ES-I3 (cell line): ENCODE measurements at regions not wholly inside any gene's neighbourhood (a gene's known extent, or its start where the extent isn't known, plus 50 kb on each side); places are given as distances from the start of the nearest gene placed in this dataset.

Source experiments
- H3K36me3 ChIP-seq: 2 replicates; pipeline ENCODE4 v1.6.1; 2013; ENCODE audit warnings: mild to moderate bottlenecking, low read length, control low read depth, moderate library complexity; ENCODE audit not compliant: insufficient read depth
- H3K4me1 ChIP-seq: 2 replicates; pipeline ENCODE4 v1.6.1; 2013; ENCODE audit warnings: mild to moderate bottlenecking, control low read depth, low read length; ENCODE audit not compliant: insufficient read depth
- H3K9ac ChIP-seq: 2 replicates; pipeline ENCODE4 v1.6.1; 2013; ENCODE audit warnings: low read depth, mild to moderate bottlenecking, low read length, moderate library complexity
- H3K9me3 ChIP-seq: 2 replicates; pipeline ENCODE4 v1.6.1; 2013; ENCODE audit warnings: mild to moderate bottlenecking, low read length, moderate library complexity; ENCODE audit not compliant: control insufficient read depth, insufficient read depth

DNA sequence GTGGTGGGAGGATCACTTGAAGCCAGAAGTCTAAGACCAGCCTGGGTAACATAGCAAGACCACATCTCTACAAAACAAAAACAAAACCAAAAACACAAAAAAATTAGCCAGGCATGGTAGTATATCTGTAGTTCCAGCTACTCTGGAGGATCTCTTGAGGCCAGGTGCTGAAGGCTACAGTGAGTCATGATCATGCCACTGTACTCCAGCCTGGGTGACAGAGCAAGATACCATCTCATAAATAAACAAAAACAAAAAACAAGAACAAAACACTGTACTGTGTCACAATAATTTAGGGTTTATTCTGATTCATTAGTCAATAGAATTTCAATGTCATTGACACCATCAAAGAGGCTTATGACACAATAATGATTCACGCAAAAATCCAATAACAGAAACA, 1121.7 kb upstream of the MAP3K7 start:
- Histone ChIP-seq H3K9me3 (no peaks in the 10 kb centered on the region), H3K36me3 (no peaks in the 10 kb centered on the region), H3K4me1 (no peaks in the 10 kb centered on the region), H3K9ac (no peak overlapping the region)

DNA sequence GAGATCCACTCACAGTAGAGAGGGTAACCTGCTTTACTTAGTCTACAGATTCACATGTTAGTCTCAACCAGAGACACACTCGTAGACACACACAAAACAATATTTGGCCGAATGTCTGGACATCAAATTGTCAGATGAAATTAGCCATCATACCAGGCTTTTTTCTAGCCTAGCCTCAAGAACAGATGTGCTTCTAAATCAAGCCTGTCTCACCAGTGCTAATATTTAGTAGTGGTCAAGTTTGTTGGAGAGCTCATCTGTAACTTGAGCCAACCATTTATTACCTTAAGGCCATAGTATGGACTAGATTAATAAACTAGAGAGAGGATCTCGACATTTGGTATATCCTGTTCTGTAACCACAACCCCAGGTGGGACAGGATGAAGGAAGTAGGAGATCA, 1118.8 kb upstream of the MAP3K7 start:
- Histone ChIP-seq H3K9ac (no peak overlapping the region), H3K9me3 (no peaks in the 10 kb centered on the region), H3K36me3 (no peaks in the 10 kb centered on the region), H3K4me1 (no peaks in the 10 kb centered on the region)

DNA sequence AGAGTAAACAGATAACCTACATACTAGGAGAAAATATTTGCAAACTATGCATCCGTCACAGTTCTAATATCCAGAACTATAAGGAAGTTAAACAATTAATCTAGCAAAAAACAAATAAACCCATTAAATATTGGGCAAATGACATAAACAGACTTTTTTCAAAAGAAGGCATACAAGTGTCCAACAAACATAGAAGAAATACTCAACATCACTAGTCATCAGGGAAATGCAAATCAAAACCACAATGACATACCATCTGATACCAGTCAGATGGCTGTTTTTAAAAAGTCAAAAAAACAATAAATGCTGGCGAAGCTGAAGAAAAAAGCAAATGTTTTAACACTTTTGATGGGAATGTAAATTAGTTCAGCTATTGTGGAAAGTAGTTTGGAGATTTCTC, 1117.7 kb upstream of the MAP3K7 start:
- Histone ChIP-seq H3K9ac (no peak overlapping the region), H3K9me3 (no peaks in the 10 kb centered on the region), H3K4me1 (no peaks in the 10 kb centered on the region), H3K36me3 (no peaks in the 10 kb centered on the region)

DNA sequence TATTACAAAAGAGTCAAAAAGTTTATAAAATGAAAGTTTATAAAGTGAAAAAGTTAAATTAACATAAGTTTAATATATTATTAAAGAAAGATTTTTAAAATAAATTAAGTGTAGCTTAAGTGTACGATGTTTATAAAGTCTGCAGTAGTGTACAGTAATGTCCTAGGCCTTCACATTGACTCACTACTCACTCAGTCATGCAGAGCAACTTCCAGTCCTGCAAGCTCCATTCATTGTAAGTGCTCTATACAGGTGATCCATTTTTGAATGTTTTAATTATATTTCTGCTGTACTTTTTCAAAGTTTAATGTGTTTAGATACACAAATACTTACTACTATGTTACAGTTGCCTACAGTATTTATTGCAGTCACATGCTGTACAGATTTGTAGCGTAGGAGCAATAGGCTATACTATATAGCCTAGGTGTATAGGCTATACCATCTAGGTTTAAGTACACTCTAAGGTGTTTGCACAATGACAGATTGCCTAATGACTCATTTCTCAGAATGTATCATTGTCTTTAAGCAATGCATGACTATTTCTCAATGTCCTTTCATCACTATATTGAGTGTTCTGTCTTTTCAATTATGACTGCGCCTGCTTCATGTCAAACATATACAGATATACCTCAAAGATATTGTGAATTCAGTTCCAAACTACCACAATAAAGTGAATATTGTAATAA, 1110.3 kb upstream of the MAP3K7 start:
- no peak overlapping the region for H3K9ac ChIP-seq
- no peaks in the 10 kb centered on the region for H3K9me3 ChIP-seq
- no peaks in the 10 kb centered on the region for H3K4me1 ChIP-seq
- no peaks in the 10 kb centered on the region for H3K36me3 ChIP-seq

DNA sequence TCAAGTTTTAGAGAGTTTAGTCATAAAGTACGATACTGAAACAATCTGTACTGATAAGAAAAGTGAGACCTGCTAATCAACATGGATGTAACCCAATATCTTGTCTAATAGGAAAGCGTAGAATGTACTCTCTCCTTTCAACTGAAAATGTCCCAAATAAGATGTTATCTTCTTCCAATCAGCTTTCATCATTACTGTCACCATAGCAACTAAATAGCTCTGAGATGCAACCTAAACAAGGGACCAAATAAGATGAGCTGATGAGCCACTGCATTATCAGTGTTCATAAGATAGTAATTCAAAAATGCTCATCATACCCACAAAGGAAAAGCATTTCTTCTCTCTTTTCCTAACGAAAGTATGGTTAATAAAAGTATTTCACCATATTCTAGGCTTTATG, 1108.3 kb upstream of the MAP3K7 start:
- Histone ChIP-seq H3K9me3 (no peaks in the 10 kb centered on the region), H3K36me3 (no peaks in the 10 kb centered on the region), H3K4me1 (no peaks in the 10 kb centered on the region), H3K9ac (no peak overlapping the region)

DNA sequence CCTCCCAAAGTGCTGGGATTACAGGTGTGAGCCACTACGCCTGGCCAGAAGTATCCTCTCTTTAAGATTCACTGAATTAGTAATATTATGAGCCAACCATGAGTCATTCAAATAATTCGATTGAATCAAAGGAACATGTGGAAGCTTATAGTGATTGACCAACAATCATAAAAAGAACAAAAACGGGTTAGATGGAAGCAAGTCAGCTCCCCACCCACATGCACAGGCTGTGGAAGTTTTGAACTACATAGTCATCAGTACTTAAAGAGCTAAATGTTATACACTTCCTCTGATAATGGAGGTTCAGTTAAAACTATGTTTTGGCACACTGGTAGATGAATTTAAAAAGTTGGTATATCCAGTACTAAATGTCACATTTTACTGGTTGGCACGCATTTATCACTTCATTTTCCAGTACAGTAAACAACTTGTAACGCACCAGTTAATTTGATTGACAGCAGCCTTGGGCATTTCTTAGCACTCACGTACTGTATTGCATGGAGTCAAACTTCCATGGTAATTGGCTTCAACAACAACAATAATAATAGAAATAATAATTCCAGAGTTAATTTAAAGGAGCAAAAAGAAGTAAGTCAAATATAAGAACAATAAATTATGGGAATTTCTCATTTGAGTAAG, 1107.3 kb upstream of the MAP3K7 start:
- no peaks in the 10 kb centered on the region for H3K9me3 ChIP-seq
- no peaks in the 10 kb centered on the region for H3K36me3 ChIP-seq
- no peaks in the 10 kb centered on the region for H3K4me1 ChIP-seq
- no peak overlapping the region for H3K9ac ChIP-seq

DNA sequence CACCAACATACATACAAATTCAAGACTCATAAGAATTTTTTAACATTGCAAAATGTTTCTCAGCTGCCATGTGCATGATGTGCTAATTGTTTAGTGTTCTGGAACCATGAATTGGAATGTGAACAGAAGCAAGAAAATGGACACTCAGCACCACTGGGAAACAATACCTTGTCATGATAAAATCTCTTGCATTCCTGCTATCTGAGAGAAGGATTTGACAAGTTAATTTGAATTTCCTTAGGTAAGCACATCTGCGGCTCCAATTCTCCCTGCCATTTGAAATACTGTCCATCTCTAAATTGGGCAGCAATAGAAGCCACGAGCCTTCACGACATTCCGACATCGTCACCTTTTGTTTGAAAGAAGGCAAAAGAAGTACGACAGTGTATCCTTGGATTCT, 1104.6 kb upstream of the MAP3K7 start:
- no peaks in the 10 kb centered on the region for H3K36me3 ChIP-seq
- H3K9me3 ChIP-seq, result no peaks in the 10 kb centered on the region
- no peaks in the 10 kb centered on the region for H3K4me1 ChIP-seq
- no peak overlapping the region for H3K9ac ChIP-seq

DNA sequence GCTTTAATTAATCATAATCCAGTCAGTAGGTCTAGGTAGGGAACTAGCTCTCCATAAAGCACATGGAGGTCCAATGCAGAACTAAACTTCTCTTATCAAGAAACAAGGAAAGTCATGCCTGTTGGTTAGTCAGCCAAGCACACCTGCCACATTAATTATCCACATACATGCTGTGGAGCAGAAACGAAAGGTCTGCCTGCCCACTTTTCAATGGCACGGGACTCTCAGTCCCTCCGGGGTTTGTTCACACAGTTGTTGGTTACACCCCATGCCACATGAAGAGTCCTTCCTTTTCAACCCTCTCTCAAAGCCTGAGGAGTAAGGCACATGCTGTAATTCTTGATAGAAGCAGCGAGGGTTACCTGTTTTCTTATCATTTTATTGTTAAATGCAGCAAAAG, 1096.4 kb upstream of the MAP3K7 start:
- no peaks in the 10 kb centered on the region for H3K4me1 ChIP-seq
- no peak overlapping the region for H3K9ac ChIP-seq
- no peaks in the 10 kb centered on the region for H3K9me3 ChIP-seq
- H3K36me3 ChIP-seq, result no peaks in the 10 kb centered on the region

DNA sequence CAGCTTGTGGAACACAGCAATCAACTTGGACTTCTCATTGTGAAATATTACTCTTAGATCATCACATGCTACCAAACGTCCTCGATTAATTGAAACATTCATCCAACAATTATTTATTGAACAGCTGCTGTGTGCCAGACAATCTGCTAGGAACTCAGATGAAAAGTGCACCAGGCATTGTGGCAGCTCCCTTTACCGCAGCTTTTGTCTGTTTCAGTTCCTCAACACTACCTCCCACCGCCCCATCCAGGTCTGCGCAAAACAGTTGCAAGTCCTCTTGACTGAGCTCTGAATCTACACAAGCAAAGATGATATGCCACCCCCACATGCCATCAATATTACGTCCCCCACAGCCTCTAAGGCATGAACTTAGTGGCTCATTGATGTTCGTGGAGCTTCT, 1094.4 kb upstream of the MAP3K7 start:
- Histone ChIP-seq H3K4me1 (no peaks in the 10 kb centered on the region), H3K36me3 (no peaks in the 10 kb centered on the region), H3K9me3 (no peaks in the 10 kb centered on the region), H3K9ac (no peak overlapping the region)

DNA sequence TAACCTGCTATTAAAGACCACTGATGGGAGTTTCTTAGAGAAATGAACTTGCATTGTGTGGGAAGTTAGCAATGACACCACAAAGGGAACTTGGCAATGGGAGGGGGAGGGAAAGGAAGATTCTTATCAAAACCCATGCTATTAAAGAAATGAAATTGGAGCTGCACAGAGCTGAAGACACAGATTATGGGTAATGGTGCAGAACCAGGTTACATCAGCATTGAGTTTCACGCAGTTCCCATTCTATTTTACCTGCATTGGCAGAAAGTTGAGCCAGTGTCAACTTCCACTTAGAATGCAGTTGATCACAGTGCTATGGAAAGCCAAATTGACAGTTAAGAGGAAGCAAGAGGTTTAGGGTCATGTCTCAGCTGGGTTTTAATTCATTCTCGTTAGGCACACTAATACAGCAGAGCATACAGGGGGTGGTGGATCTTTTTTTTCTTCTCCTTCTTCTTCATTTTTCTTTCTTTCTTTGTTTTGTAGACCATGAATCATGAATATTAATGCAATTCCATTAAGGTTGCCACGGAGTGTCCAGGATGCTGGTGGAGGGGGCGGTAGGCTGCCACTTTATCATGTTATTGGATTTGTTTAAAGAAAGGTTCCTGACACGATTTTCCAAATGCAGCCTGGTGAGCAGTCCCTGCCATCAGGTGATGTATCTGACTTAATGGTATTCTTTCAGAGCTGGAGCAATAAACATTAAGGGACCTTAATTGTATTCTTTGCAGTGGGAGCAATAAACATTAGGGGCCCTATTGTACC, 1092.0 kb upstream of the MAP3K7 start:
- Histone ChIP-seq H3K9me3 (no peaks in the 10 kb centered on the region), H3K36me3 (no peaks in the 10 kb centered on the region), H3K9ac (no peak overlapping the region), H3K4me1 (no peaks in the 10 kb centered on the region)

DNA sequence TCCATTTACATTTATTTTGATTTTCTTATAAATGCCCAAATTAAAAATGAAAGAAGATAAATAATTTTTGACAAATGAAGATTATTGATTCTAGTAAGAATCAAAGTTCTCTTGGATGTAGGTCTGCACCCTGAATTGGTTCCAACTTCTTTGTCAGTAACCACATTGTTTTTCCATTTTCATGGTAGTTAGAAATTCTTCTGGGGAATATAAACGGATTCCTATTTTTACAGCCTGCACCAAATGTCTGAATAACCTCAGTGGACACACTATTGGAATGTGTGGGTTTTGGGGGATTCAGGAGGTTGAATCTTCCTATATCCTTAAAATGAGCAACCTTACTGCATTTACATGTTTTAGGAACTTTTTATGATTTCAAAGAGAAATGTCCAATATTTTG, 1085.3 kb upstream of the MAP3K7 start:
- H3K9me3 ChIP-seq, result no peaks in the 10 kb centered on the region

DNA sequence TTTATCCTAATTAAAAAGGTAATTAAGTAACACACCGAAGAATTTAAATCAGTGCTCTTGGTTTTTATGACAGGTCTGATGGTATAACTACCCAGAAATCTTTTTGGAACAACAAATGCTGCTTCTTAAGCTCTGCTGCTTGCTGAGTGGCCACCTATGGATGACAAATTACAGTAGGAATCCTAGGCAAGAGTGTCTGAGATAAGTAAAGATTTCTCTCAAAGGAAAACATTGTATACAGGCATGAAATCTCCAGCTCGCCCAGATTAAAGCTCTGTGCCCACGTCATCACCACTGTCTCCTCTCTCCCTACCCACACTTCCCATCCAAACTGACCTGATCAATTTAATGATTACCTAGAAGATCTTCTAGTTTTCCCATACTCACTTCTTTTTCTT, 1083.0 kb upstream of the MAP3K7 start:
- no peaks in the 10 kb centered on the region for H3K9me3 ChIP-seq
- no peaks in the 10 kb centered on the region for H3K36me3 ChIP-seq
- no peak overlapping the region for H3K9ac ChIP-seq
- H3K4me1 ChIP-seq, result no peaks in the 10 kb centered on the region

More for the DNA sequence above, 1085.3 kb upstream of the MAP3K7 start:
- no peak overlapping the region for H3K9ac ChIP-seq
- H3K36me3 ChIP-seq, result no peaks in the 10 kb centered on the region
- H3K4me1 ChIP-seq, result no peaks in the 10 kb centered on the region

DNA sequence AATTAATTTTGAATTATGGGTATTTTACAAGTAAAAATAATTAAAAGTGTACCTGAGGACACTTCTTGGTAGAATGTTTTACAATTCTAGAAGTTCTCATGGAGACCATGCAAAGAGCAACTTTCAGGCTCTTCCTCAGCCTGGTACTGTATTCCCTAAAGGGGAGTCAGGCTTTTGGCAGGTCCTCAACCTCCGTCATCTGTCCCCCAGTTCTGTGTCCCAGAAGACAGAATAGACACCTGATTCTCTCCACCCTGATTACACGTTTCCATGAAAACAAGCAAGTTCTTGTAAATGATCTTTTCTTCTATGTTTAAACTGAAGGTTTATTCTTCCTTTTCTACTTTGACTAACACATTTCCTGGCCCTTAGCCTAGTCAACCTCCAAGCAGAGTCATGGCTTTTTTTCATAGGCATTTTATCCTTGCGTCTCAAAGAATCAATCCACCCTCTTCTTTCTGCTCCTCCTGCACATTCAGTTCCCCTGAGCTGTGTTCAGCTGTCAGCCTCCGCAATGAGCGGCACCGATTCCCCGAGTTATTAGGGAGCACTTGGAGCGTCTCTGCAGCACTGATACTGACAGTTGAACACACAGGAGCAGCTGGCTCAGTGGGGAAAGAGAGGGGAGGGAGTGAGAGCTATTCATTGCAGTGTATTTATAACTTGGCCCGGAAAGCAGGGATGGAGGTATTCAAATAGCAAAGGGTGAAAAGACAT, 1082.4 kb upstream of the MAP3K7 start:
- no peaks in the 10 kb centered on the region for H3K9me3 ChIP-seq
- no peaks in the 10 kb centered on the region for H3K4me1 ChIP-seq
- H3K36me3 ChIP-seq, result no peaks in the 10 kb centered on the region
- H3K9ac ChIP-seq, result no peak overlapping the region

DNA sequence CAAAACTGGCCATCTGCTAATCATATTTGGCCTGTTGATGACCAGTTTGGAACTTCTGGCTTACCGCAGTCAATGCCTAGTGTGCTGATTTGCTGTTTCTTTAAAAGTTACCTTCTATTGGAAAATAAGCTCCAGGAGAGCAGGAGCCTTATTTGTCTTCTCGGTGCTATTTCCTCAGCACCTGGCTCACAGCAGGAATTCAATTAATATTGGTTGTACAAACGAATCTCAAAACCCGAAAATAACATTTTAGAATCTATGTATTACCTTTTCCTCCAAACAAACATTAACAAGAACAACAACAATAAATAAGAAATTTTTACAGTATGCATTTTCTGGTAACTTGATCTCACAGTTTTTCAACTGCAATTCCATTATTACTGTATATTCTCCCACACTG, 1080.7 kb upstream of the MAP3K7 start:
- H3K9me3 ChIP-seq, result no peaks in the 10 kb centered on the region; the same call in 1 of the 2 replicates
- no peaks in the 10 kb centered on the region for H3K4me1 ChIP-seq
- H3K36me3 ChIP-seq, result no peaks in the 10 kb centered on the region
- no peak overlapping the region for H3K9ac ChIP-seq
